ENCODE measurements at regions not wholly inside any gene's neighbourhood (a gene's known extent, or its start where the extent isn't known, plus 50 kb on each side); places are given as distances from the start of the nearest gene placed in this dataset.

- no peak for DNase-seq (ENCODE audit: low read depth)
Measured at GRCh38 chr4:117801756-117802155, 232.5 kb upstream of the NDST3 start.

GRCh38 chr4:117811731-117812130, 222.6 kb upstream of the NDST3 start:
- no peak for DNase-seq (ENCODE audit: low read depth)

GRCh38 chr4:117814277-117815246, 219.7 kb upstream of the NDST3 start:
- DNase-seq (ENCODE audit: low read depth), result no peak

GRCh38 chr4:117817301-117817700, 217.0 kb upstream of the NDST3 start:
- DNase-seq (ENCODE audit: low read depth), result no peak

- DNase-seq (ENCODE audit: low read depth), result no peak
Measured at GRCh38 chr4:117821834-117822233, 212.5 kb upstream of the NDST3 start.

GRCh38 chr4:117823388-117823787, 210.9 kb upstream of the NDST3 start:
- no peak for DNase-seq (ENCODE audit: low read depth)

GRCh38 chr4:117825600-117825999, 208.7 kb upstream of the NDST3 start:
- no peak for DNase-seq (ENCODE audit: low read depth)

- no peak for DNase-seq (ENCODE audit: low read depth)
Measured at GRCh38 chr4:117831060-117831683, 203.1 kb upstream of the NDST3 start.

GRCh38 chr4:117835566-117835965, 198.7 kb upstream of the NDST3 start:
- DNase-seq (ENCODE audit: low read depth), result no peak

GRCh38 chr4:117844594-117844993, 189.7 kb upstream of the NDST3 start:
- no peak for DNase-seq (ENCODE audit: low read depth)

- DNase-seq (ENCODE audit: low read depth), result no peak
Measured at GRCh38 chr4:117845270-117845669, 189.0 kb upstream of the NDST3 start.

- no peak for DNase-seq (ENCODE audit: low read depth)
Measured at GRCh38 chr4:117847849-117848248, 186.4 kb upstream of the NDST3 start.

GRCh38 chr4:117868201-117868600, 166.1 kb upstream of the NDST3 start:
- no peak for DNase-seq (ENCODE audit: low read depth)

- DNase-seq (ENCODE audit: low read depth), result no peak
Measured at GRCh38 chr4:117873779-117874178, 160.5 kb upstream of the NDST3 start.

- no peak for DNase-seq (ENCODE audit: low read depth)
Measured at GRCh38 chr4:117874216-117874615, 160.1 kb upstream of the NDST3 start.

GRCh38 chr4:117889978-117890377, 144.3 kb upstream of the NDST3 start:
- DNase-seq (ENCODE audit: low read depth), result no peak

GRCh38 chr4:117893207-117893606, 141.1 kb upstream of the NDST3 start:
- DNase-seq (ENCODE audit: low read depth), result no peak

- no peak for DNase-seq (ENCODE audit: low read depth)
Measured at GRCh38 chr4:117898496-117898895, 135.8 kb upstream of the NDST3 start.

GRCh38 chr4:117900832-117901231, 133.5 kb upstream of the NDST3 start:
- no peak for DNase-seq (ENCODE audit: low read depth)

- DNase-seq (ENCODE audit: low read depth), result no peak
Measured at GRCh38 chr4:117907646-117908045, 126.6 kb upstream of the NDST3 start.

GRCh38 chr4:117908306-117909207, 125.7 kb upstream of the NDST3 start:
- no peak for DNase-seq (ENCODE audit: low read depth)

GRCh38 chr4:117916728-117917127, 117.6 kb upstream of the NDST3 start:
- no peak for DNase-seq (ENCODE audit: low read depth)

Data from iris pigment epithelial cell (primary cell).